Ramos (cell line): ENCODE measurements at regions not wholly inside any gene's neighbourhood (a gene's known extent, or its start where the extent isn't known, plus 50 kb on each side); places are given as distances from the start of the nearest gene placed in this dataset.

Source experiments
- in situ Hi-C: fragments of 300-500 bp; cut with MboI; formaldehyde crosslinking; loops from one replicate; pipeline ENCODE4 v1.14.3; 2022; ENCODE audit warnings: low sequenced_read_pairs; ENCODE audit not compliant: unreplicated experiment

DNA sequence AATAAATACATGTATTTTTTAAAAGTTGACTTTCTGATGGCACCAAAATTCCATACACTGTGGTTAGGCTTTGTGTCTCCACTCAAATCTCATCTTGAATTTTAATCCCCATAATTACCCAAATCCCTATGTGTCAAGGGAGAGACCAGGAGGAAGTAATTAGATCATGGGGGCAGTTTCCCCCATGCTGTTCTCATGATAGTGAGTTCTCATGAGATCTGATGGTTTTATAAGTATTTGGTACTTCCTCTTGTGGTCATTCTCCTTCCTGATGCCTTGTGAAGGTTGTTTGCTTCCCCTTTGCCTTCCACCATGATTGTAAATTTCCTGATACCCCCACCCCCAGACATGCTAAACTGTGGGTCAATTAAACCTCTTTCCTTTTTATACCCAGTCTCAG is 1218.4 kb upstream of the PRMT6 start:
- in situ Hi-C loops: no loop called here

DNA sequence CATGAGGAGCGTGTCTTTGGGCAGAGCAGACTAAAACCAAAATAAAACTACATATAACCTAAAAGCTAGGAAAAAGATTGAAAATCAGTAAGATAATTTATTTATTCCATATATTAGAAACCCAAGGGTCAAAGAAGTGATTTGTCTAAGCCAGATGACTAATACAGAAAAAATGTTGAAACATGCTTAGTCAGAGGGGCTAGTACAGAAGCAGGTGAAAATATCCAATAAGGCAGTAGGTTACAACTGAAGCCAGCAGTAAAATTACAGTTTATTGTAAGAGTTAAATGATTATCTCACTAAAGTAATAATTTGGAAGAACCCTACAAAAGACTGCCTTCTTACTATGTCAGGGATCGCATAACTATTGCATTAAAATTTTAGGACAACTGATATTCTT is 1190.9 kb upstream of the PRMT6 start:
- in situ Hi-C loops: no loop called here

DNA sequence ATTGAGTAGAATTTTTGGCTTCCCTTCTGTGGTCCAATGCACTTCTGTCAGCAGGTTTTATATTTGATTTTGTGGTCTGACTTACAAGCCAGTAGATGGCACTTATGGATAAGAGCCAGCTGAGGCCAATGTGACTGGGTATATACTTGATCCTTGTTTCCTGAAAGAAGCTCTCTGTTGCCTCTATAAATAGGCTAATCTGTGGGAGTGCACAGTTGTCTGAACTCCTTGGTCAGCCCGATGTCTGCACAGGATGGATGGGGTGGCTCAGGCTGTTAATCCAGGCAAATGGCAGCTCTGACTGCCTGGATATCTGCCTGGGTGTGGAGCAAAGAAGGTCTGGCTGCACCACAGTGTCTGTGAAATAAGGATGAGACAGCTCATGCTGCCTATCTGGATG is 1183.7 kb upstream of the PRMT6 start:
- in situ Hi-C loops: no loop called here

DNA sequence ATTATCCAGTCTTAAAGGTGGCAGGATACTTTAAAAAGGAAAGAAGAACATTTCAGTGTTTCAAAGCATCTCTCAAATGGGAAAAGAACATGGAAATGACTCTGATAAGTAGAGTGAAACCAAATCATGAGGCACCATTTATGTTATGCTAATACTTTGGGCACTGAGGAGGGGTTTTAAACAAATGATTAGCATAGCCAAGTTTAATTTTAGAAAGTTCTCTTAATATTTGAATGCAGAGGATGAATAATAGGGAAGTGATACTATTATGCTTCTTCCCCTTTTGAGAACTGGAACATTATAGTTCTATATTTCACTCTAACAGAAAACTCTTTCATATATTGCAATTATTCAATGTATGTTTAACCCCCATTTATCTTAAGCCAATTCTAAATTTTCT is 1181.9 kb upstream of the PRMT6 start:
- in situ Hi-C loops: no loop called here

DNA sequence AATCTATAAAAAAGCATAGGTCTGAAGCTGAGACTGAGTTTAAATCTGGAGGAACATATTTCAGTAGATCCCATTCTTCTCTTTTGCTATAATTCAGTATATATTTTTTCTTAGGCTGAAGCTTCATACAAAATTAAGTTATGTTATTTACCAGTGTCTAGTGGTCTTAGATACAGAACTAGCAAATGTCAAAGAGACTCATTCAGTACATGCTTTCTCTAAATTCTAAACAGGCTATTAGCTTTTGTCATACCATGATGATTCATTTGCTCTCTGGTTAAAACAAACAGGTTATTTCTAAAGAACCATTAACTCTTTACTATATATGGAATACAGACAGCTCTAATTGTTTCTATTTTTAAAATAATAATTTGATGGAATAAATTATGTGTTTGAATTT is 1170.2 kb upstream of the PRMT6 start:
- in situ Hi-C loops: no loop called here

DNA sequence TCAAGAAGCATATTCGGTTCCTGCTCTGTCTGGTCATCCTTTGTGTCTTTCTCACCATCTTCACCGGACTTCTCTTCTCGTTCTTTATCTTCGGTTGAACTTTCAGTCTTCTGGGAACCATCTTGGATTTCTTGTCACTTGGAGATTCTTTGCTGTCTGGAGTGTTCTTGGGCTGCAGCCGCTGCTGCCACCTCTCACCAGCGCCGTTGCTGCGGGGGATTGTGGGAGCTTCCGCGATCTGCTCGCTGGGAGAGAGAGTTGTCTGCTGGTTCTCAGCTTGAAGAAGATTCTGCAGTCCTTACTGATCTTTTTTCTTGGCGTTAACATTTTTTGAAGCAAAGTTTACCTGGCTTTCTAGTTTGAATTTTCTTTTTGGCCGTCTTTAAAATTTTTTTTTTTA is 1165.2 kb upstream of the PRMT6 start:
- in situ Hi-C loops: no loop called here

DNA sequence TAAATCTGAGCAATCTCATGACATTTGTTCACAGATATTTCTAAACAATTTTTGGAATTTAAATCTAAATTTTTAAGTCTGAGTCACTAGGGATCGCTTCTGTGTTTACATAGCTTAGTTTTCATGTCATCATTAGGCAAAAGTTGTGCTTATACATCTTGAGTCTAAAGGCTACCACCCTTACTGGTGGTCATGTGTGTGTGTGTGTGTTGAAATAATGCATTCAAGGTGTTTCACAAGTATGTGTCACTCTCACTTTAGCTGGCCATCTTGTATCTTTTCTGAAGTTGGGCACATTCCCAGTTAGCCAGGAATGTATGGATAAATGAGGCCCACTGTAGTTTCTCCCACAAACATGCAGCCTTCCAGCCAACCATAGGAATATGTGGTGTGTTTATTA is 1162.5 kb upstream of the PRMT6 start:
- in situ Hi-C loops: no loop called here

DNA sequence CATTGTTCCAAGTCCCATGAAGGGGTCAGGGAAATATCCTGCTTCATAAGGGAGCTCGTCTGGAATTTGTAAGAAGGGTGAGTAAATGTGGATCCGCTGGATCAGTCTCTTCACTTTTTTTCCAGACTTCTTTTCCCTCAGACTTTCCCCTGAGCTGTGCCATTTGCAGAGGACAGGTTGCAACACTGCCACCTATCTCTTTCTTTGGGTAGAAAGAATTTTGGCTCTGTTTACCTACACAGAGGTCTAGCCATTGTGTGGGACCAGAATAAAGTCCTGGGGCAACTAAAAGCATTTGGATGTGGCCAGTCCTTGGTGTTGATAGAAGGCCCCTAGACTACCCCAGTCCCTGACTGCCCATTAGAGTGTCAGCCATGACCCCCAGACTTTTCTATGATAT is 1146.7 kb upstream of the PRMT6 start:
- in situ Hi-C loops: no loop called here

DNA sequence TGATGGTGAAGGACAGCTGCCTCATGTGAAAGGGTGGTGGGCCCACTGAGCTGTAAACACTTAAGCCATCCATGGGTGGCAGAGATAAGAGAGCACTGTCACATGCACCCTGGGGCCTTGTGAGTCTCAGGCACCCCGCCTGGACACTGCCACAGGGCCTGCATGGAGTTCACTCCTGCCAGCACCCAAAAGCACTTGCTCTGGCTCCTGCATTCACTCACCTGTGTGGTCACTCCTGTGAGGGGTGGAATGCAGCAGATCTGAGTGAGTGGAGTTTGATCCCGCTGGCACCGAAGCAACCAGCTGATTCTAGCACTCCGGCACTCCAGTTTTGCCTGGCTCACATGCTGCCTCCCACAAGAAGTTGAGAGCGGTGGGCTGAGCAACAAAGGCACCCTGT is 1142.1 kb upstream of the PRMT6 start:
- in situ Hi-C loops: no loop called here

DNA sequence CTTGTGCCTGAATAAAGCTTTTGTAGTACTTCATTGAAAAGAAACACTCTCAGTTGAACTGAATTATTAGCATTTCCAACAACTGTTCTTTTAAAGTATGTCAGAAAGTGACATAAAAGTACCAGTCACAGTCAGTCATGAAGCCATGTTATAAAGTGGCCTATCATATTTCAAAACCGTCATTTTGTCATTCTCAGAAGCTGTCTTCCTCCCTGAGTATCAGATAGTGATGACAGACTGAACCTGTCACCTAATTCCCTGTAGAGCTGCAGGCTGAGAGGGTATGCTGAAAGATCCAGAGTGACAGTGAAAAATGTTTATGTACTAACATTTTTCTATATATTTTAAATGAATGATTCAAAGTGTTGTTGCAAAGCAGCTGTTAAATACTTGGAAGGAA is 1121.7 kb upstream of the PRMT6 start:
- in situ Hi-C loops: no loop called here

DNA sequence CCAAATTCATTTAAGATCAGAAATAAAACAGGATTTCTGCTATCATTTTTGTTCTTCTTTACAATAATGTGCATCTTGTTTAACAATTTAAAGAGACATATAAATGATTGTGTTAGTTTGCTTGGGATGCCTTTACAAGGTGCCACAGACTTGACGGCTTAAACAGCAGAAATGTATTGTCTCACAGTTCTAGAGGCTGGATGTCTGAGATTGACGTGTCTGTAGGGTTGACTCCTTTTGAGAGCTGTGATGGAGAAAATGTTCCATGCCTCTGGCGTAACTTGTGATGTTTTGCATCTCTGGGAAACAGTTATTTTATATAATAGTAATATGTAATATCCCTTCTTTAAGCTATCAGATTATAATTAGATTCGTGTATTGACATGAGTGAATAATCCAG is 1091.6 kb upstream of the PRMT6 start:
- in situ Hi-C loops: no loop called here

DNA sequence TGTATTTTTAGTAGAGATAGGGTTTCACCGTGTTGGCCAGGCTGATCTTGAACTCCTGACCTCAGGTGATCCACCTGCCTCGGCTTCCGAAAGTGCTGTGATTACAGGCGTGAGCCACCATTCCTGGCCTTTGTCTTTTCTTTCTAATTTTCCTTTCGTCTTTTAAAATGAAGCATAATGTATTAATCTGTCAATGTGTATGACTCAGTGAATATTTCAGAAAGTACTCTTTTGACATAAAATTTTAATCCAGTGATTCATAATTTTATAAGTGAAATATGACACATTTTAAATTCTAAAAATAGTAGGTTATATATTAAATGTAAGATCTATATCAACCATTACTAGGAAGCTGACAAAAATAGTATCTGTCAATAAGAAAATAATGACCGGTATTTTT is 1059.0 kb upstream of the PRMT6 start:
- in situ Hi-C loops: no loop called here

DNA sequence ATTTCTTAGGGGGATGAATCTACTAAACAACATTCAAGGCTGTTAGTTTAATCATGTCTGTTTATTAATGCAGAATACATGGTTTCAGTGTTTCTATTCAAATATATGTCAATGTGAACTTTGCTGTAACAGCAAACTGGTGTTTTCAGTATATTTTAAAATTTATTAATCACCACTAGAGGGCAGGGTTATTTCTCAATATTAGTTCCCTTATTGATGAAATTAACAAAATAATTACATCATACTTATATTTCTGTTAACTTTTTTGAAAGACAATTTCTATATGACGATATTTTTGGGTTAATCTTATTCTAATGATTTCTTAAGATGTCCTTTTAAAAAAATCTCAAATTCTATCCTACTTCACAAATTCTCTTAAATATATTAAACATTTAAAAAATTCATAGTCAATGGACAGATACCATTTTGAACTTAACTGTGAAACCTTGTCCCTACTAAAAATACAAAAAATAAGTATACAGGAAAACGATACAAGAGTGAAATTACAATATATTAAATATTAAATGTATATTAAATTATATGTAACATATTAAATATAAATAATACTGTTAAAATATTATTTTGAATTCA is 1034.1 kb upstream of the PRMT6 start:
- in situ Hi-C loops: no loop called here

DNA sequence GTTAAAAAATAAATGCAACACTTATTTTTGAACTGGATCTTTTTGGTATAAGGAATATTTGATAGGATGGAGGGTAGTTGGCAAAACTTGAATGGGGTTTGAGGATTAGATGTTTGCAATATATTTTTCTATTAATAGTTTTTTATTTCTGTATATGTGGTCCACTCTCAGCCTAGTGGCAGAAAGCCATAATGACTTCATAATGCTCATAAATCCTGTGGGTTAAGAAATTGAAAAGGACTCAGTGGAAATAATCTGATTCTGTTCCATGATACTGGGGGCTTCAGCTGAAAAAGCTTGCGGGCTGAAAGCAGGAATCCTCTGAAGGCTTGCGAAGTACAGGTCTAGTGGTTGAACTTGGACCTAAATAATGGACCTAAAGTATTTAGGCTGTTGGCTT is 1028.6 kb upstream of the PRMT6 start:
- in situ Hi-C loops: no loop called here

DNA sequence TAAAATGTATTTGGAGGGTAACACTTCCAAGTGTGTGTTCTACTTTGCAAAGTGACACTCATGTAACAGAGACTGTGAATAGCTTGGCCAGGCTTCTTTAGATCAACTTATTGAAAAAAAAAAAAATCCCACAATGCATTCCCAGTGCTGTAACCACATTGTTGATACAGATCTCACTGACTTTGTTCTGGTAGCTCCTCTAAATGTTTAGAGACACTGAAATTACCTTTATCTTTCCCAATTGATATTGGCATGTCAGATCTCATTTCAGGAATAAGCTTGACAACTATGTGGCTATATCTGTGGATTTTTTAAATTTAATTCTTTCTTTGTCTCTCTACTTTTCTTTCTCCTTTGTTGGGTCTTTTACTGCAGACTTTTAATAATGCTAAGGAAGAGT is 1018.9 kb upstream of the PRMT6 start:
- in situ Hi-C loops: no loop called here

DNA sequence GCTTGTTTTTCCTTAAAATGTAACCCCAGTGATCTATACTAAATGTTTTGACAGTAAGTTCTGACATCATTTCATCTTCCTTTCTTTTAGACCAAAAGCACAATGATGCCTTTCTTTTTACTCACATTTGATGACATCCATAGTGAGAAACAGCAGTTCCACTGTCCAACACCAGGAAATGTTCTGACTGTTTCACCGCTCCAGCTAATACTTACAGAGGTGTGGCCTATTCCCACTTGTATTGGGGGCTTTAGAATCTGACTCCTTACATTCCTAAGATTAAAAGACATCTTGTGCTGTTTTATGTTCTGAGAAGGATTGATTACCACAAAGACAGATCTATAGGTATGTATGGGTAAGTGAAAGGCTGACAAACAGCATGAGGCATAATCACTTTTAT is 1018.2 kb upstream of the PRMT6 start:
- in situ Hi-C loops: no loop called here

DNA sequence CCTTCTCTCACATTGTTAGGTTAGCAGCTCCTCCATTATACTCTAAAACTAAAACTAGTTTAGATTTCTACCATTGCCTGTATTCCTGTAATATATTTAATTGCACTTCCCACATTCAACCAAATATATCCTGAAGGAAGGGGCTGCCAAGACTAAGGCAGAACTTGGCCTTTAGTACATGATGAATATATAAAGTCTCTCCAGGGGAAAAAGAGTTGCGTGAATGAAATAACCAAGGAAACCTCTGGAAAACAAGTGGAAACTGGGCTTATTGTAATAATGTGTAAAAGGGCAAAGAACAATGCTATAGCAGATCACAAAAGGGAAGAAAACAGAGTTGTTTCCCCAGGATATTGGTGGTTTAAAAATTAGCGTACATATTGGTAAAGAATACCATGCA is 1012.5 kb upstream of the PRMT6 start:
- in situ Hi-C loops: no loop called here

DNA sequence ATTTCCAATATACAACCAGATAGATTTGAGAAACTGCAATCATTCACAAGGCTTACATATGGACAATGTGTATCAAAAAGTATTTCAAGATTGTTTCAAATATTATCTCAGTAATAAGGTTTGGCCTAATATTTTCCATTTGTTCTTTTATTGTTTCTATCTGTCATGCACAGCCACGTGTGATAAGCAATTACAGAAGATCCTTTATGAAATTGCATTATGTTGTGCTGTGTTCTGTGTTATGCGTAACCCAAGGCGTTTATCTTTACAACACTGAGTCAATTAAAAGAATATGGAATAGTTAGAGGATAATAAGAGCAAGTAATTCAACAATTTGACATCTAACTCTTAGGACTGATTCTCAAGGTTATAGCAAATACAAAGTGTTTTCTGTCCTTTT is 1009.3 kb upstream of the PRMT6 start:
- in situ Hi-C loops: no loop called here

DNA sequence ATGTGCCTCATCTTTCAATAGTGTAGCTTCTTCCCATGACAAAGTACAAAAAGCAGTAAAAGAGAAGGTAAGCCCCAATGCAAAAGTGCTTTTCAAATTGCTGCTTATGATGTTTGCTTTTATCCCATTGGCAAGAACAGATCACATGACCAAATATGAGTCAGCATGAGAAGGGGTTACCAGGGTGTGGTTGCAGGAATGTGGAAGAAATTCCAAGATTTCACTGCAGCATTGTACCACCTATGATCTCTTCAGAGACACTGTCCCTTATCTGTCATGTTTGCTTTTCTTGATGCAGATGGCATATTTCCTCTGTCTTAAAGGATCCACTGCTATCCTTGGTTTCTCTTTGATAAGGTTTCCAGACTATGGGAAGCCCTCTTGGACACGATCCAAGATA is 1006.9 kb upstream of the PRMT6 start:
- in situ Hi-C loops: no loop called here

DNA sequence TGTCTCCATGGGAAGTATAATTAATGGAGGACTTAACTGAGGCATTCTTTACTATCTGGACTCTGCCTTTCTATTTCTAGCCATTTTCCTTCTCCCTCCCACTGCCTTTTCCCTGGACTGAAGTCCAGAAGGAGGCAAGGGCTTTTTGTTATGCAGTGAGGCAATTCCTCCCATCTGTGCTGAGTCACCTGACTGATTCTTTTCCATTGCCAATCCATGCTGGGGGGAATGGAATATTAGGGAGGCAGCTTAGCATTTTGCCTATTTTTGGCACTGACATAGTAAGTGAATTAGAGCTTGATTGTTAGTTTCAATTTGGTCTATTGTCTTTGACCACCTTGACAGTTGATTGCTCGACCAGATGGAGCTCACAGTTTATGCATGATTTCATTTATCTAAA is 1000.6 kb upstream of the PRMT6 start:
- in situ Hi-C loops: no loop called here

DNA sequence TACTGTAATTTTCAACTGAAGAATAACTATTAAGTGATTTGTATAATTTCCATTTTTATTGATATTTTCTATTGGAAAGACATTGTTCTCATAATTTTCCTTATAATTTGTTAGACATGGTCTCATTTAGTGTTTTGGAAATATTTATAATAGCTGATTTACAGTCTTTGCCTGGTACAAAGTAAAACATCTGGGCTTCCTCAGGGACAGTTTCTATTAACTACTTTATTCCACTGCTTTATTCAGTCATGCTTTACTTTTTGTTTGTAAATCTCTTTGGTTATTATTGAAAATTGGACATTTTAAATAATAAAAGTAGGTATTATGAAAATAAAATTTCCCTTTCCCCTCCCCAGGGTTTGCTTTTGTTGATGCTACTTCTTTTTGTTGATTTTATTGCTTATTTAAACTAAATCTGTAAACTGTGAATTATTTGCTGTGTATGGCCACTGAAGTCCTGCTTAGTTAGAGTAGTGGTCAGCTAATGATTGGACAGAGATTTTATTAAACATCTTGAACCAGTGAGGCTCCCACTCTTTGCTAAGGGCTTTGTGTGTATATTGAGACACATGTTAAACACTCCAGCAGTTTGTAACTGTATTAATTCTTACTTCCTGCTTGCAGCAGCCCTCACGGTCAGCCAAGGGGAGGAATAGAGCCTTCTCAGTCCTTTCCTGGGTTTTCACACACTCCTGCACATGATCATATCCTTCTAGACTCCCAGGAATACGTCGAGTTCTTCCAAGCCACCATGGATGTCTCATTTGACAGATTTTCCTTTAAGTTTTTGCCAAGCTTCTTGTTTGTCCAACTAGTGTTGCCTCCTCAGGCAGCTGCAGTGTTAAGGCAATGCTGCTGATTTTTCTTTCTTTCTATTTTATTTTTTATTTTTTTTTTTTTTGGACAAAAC is 994.6 kb upstream of the PRMT6 start:
- in situ Hi-C loops: no loop called here

DNA sequence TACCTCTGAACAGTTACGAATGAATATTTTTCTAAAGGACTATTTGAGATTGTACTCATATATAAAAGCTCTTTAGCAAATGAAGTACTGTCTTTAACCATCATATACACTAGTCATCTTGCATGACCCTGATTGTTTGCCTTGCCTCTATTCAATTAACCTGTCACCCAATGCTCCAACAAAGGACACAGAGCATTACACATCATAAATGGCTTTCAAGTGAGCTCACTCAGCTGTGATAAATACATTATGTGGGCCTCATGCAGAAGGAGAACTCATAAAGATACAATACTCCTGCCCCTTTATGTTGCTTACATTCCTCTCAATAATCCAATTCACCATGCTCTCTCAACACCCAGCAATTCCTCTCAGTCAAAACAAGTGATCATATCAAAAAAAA is 993.0 kb upstream of the PRMT6 start:
- in situ Hi-C loops: no loop called here
